ENCODE measurements at regions not wholly inside any gene's neighbourhood (a gene's known extent, or its start where the extent isn't known, plus 50 kb on each side); places are given as distances from the start of the nearest gene placed in this dataset.

- no peak for TF ChIP-seq POLR2AphosphoS5 (IDR thresholded peaks at IDR 0.05)
- TF ChIP-seq, protein P1, sequence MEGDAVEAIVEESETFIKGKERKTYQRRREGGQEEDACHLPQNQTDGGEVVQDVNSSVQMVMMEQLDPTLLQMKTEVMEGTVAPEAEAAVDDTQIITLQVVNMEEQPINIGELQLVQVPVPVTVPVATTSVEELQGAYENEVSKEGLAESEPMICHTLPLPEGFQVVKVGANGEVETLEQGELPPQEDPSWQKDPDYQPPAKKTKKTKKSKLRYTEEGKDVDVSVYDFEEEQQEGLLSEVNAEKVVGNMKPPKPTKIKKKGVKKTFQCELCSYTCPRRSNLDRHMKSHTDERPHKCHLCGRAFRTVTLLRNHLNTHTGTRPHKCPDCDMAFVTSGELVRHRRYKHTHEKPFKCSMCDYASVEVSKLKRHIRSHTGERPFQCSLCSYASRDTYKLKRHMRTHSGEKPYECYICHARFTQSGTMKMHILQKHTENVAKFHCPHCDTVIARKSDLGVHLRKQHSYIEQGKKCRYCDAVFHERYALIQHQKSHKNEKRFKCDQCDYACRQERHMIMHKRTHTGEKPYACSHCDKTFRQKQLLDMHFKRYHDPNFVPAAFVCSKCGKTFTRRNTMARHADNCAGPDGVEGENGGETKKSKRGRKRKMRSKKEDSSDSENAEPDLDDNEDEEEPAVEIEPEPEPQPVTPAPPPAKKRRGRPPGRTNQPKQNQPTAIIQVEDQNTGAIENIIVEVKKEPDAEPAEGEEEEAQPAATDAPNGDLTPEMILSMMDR (IDR thresholded peaks at IDR 0.05), result no peak
Observed at GRCh38 chr9:19677924-19678323, 110.9 kb downstream of the SLC24A2 start.

Measured in prostate gland (tissue), 2 donors.